H9 (cell line): ENCODE measurements at regions not wholly inside any gene's neighbourhood (a gene's known extent, or its start where the extent isn't known, plus 50 kb on each side); places are given as distances from the start of the nearest gene placed in this dataset.
"Not testable (repeated sequence)": the region's sequence is repeated elsewhere in the genome, so short reads cannot be mapped to it uniquely, and the experiment has no call there.

Experiments used
- DNase-seq: peaks from one replicate; pipeline ENCODE4 v3.0.0-alpha.2; 2017
- H2AFZ ChIP-seq: one replicate; pipeline ENCODE4 v1.6.1; 2013; ENCODE audit warnings: mild to moderate bottlenecking, low read length, control low read depth, moderate library complexity
- H2AK5ac ChIP-seq: 2 replicates; pipeline ENCODE4 v1.6.1; 2013; ENCODE audit warnings: low read length, control low read depth, mixed read lengths; ENCODE audit not compliant: insufficient read length
- H2BK120ac ChIP-seq: one replicate; pipeline ENCODE4 v1.6.1; 2013; ENCODE audit warnings: low read depth, mild to moderate bottlenecking, low read length, control low read depth, inconsistent platforms; ENCODE audit not compliant: poor library complexity, severe bottlenecking
- H2BK12ac ChIP-seq: 2 replicates; pipeline ENCODE4 v1.6.1; 2013; ENCODE audit warnings: low read length, control low read depth, mixed read lengths, low read depth; ENCODE audit not compliant: insufficient read length
- H2BK15ac ChIP-seq: 2 replicates; pipeline ENCODE4 v1.6.1; 2013; ENCODE audit warnings: low read depth, low read length, control low read depth
- H2BK20ac ChIP-seq: one replicate; pipeline ENCODE4 v1.6.1; 2013; ENCODE audit warnings: low read depth, mild to moderate bottlenecking, low read length, control low read depth, inconsistent platforms; ENCODE audit not compliant: poor library complexity, severe bottlenecking
- H2BK5ac ChIP-seq: 2 replicates; pipeline ENCODE4 v1.6.1; 2013; ENCODE audit warnings: low read length, control low read depth, mixed read lengths; ENCODE audit not compliant: insufficient read length
- H3K14ac ChIP-seq: 2 replicates; pipeline ENCODE4 v1.6.1; 2013; ENCODE audit warnings: low read length, control low read depth; ENCODE audit not compliant: insufficient read depth
- H3K18ac ChIP-seq: 2 replicates; pipeline ENCODE4 v1.6.1; 2013; ENCODE audit warnings: low read depth, mild to moderate bottlenecking, mixed read lengths, low read length, control low read depth; ENCODE audit not compliant: insufficient read length
- H3K23ac ChIP-seq: 2 replicates; pipeline ENCODE4 v1.6.1; 2013; ENCODE audit warnings: low read length, control low read depth, mixed read lengths, low read depth; ENCODE audit not compliant: insufficient read length
- H3K23me2 ChIP-seq: 2 replicates; pipeline ENCODE4 v1.6.1; 2013; ENCODE audit warnings: low read depth, mild to moderate bottlenecking, mixed read lengths, low read length, control low read depth; ENCODE audit not compliant: insufficient read length, poor library complexity, severe bottlenecking
- H3K27ac ChIP-seq: 2 replicates; pipeline ENCODE4 v1.5.1; 2013; ENCODE audit warnings: low read length, control low read depth, mixed read lengths, low read depth; ENCODE audit not compliant: insufficient read length
- H3K27me3 ChIP-seq: 2 replicates; pipeline ENCODE4 v1.6.1; 2013; ENCODE audit warnings: low read length, control low read depth, inconsistent platforms; ENCODE audit not compliant: insufficient read depth
- H3K4ac ChIP-seq: 2 replicates; pipeline ENCODE4 v1.6.1; 2013; ENCODE audit warnings: low read depth, mild to moderate bottlenecking, control low read depth, inconsistent platforms, low read length, moderate library complexity
- H3K4me1 ChIP-seq: 2 replicates; pipeline ENCODE4 v1.6.1; 2013; ENCODE audit warnings: low read length, control low read depth, inconsistent platforms; ENCODE audit not compliant: insufficient read depth
- H3K4me2 ChIP-seq: 2 replicates; pipeline ENCODE4 v1.6.1; 2013; ENCODE audit warnings: low read length, control low read depth, mixed read lengths; ENCODE audit not compliant: insufficient read length, insufficient read depth
- H3K56ac ChIP-seq: 2 replicates; pipeline ENCODE4 v1.6.1; 2013; ENCODE audit warnings: low read depth, mild to moderate bottlenecking, mixed read lengths, low read length, control low read depth; ENCODE audit not compliant: insufficient read length
- H3K79me1 ChIP-seq: 2 replicates; pipeline ENCODE4 v1.6.1; 2013; ENCODE audit warnings: low read depth, mild to moderate bottlenecking, moderate library complexity, low read length, control low read depth, inconsistent platforms; ENCODE audit not compliant: insufficient read depth, poor library complexity, severe bottlenecking
- H3K79me2 ChIP-seq: 2 replicates; pipeline ENCODE4 v1.6.1; 2013; ENCODE audit warnings: low read length, control low read depth, inconsistent platforms; ENCODE audit not compliant: insufficient read depth
- H3K9ac ChIP-seq: 2 replicates; pipeline ENCODE4 v1.6.1; 2013; ENCODE audit warnings: low read length, control low read depth, mixed read lengths; ENCODE audit not compliant: insufficient read length; ENCODE audit errors: extremely low read depth
- H3K9me3 ChIP-seq: one replicate; pipeline ENCODE4 v1.6.1; 2013; ENCODE audit warnings: low read depth, low read length, inconsistent platforms; ENCODE audit not compliant: control insufficient read depth
- H3T11ph ChIP-seq: one replicate; pipeline ENCODE4 v1.6.1; 2013; ENCODE audit warnings: mild to moderate bottlenecking, low read length, control low read depth, inconsistent platforms
- H4K20me1 ChIP-seq: one replicate; pipeline ENCODE4 v1.6.1; 2013; ENCODE audit not compliant: control insufficient read depth, insufficient read length, insufficient read depth
- H4K5ac ChIP-seq: 2 replicates; pipeline ENCODE4 v1.6.1; 2013; ENCODE audit warnings: low read depth, mild to moderate bottlenecking, mixed read lengths, low read length, control low read depth; ENCODE audit not compliant: insufficient read length
- H4K8ac ChIP-seq: replicated peaks from 2 replicates; pipeline ENCODE4 v1.6.1; 2013; ENCODE audit warnings: low read length, control low read depth, mixed read lengths, low read depth; ENCODE audit not compliant: insufficient read length
- H4K91ac ChIP-seq: 2 replicates; pipeline ENCODE4 v1.6.1; 2013; ENCODE audit warnings: low read depth, mild to moderate bottlenecking, moderate library complexity, mixed read lengths, low read length, control low read depth; ENCODE audit not compliant: insufficient read length
- H3K27ac Mint-ChIP-seq, 3 experiments: 2 replicates in 2 of 3; 3 replicates in 1 of 3; pipeline ENCODE4 v1.8.0; 2020 to 2021; ENCODE audit warnings: mixed read lengths in 3 of 3, mild to moderate bottlenecking in 1 of 3, moderate library complexity in 1 of 3
- H3K27me3 Mint-ChIP-seq: 2 replicates; pipeline ENCODE4 v1.8.0; 2021; ENCODE audit warnings: low read depth, mild to moderate bottlenecking, moderate library complexity, mixed read lengths
- H3K36me3 Mint-ChIP-seq, 3 experiments: 2 replicates in 2 of 3; 3 replicates in 1 of 3; pipeline ENCODE4 v1.8.0; 2020 to 2021; ENCODE audit warnings: low read depth in 3 of 3, mixed read lengths in 3 of 3; ENCODE audit not compliant: insufficient read depth in 1 of 3
- H3K4me1 Mint-ChIP-seq, 2 experiments: 2 replicates each; pipeline ENCODE4 v1.8.0; 2020; ENCODE audit warnings: mixed read lengths in 2 of 2
- H3K4me3 Mint-ChIP-seq, 2 experiments: 2 replicates in 1 of 2; 3 replicates in 1 of 2; pipeline ENCODE4 v1.8.0; 2020 to 2021; ENCODE audit warnings: mild to moderate bottlenecking in 2 of 2, mixed read lengths in 2 of 2, moderate library complexity in 1 of 2
- H3K9me3 Mint-ChIP-seq, 2 experiments: 2 replicates in 1 of 2; 3 replicates in 1 of 2; pipeline ENCODE4 v1.8.0; 2020; ENCODE audit warnings: mild to moderate bottlenecking in 2 of 2, mixed read lengths in 2 of 2, moderate library complexity in 1 of 2
- CTCF ChIP-seq: fragments of 200-600 bp; sonication (generic); conservative IDR thresholded peaks from 3 replicates; pipeline ENCODE4 v1.8.0; 2021; ENCODE audit warnings: antibody characterized with exemption, mild to moderate bottlenecking
- WGBS: extraction: QIAGEN DNeasy Blood & Tissue Kit; methylation state at CpG from one replicate; pipeline ENCODE4 v1.1.7; 2013; ENCODE audit warnings: missing lambda C conversion rate, low lambda C conversion rate, mixed read lengths; ENCODE audit not compliant: insufficient read length; ENCODE audit errors: extremely low coverage; 5-methylcytosine and 5-hydroxymethylcytosine counted together

- no peak overlapping the region for H3K27ac ChIP-seq
- peak; percentile 70 for TF ChIP-seq CTCF
- no peaks in the 10 kb centered on the region for H3K79me2 ChIP-seq
- H3K56ac ChIP-seq = no peak overlapping the region
- H2BK20ac ChIP-seq = no peak overlapping the region
- peaks cover 54 to 56% of the 10 kb centered on the region in 2 experiments for H3K4me1 Mint-ChIP-seq
- H3K27me3 Mint-ChIP-seq = peaks cover 1% of the 10 kb centered on the region; the same call in 1 of the 2 replicates
- no peak overlapping the region for H2BK120ac ChIP-seq
- H3K79me1 ChIP-seq = no peaks in the 10 kb centered on the region
- H4K8ac ChIP-seq = no peak overlapping the region
- H3K9ac ChIP-seq = no peak overlapping the region
- no peak overlapping the region for H2AK5ac ChIP-seq
- peak; percentile 48 for DNase-seq
- H3K23me2 ChIP-seq = peaks cover 4% of the 10 kb centered on the region
- no peak overlapping the region for H2BK5ac ChIP-seq
- H4K20me1 ChIP-seq = no peaks in the 10 kb centered on the region
- H4K5ac ChIP-seq = no peak overlapping the region
- H3K4ac ChIP-seq = no peak overlapping the region
- H3K14ac ChIP-seq = no peak overlapping the region
- no peak overlapping the region for H2BK15ac ChIP-seq
- no peak overlapping the region for H3T11ph ChIP-seq
- no peak overlapping the region for H3K4me2 ChIP-seq
- H4K91ac ChIP-seq = no peak overlapping the region
- H3K27ac Mint-ChIP-seq = peak overlapping the region in 2 of 3 experiments; percentile 33 to 99; a peak in 4 of 7 replicates
- no peaks in the 10 kb centered on the region for H3K9me3 ChIP-seq
- peak overlapping the region in 1 of 2 experiments; percentile 28; a peak in 1 of 5 replicates for H3K4me3 Mint-ChIP-seq
- H3K27me3 ChIP-seq = no peaks in the 10 kb centered on the region
- H3K9me3 Mint-ChIP-seq = peaks cover 14 to 19% of the 10 kb centered on the region in 2 experiments; a peak in 4 of 5 replicates
- no CpG with 5 or more reads among the region's 3 CpGs for WGBS
- H3K4me1 ChIP-seq = peaks cover 12% of the 10 kb centered on the region; the same call in 1 of the 2 replicates
- no peak overlapping the region for H3K23ac ChIP-seq
- H3K36me3 Mint-ChIP-seq = peaks cover 17 to 25% (median 21%) of the 10 kb centered on the region in 3 experiments
- H2AFZ ChIP-seq = no peak overlapping the region
- H2BK12ac ChIP-seq = no peak overlapping the region
- no peak overlapping the region for H3K18ac ChIP-seq
Measured at GRCh38 chr13:81872581-81872980, 1531.7 kb upstream of the SPRY2 start.

- not testable (repeated sequence) for H3K56ac ChIP-seq, H3K27me3 ChIP-seq, H3K4ac ChIP-seq, H3K79me1 ChIP-seq, H2BK20ac ChIP-seq, H4K8ac ChIP-seq, H3K23me2 ChIP-seq, H2AK5ac ChIP-seq, H2BK120ac ChIP-seq, H3K79me2 ChIP-seq, H4K5ac ChIP-seq, H3K18ac ChIP-seq, H2BK12ac ChIP-seq, H2AFZ ChIP-seq, H3K9ac ChIP-seq, H3K9me3 ChIP-seq, H3K27me3 Mint-ChIP-seq, H2BK5ac ChIP-seq, H3T11ph ChIP-seq, H3K14ac ChIP-seq, H3K4me2 ChIP-seq, H4K20me1 ChIP-seq, H2BK15ac ChIP-seq, H4K91ac ChIP-seq, H3K27ac ChIP-seq, H3K23ac ChIP-seq
- peaks cover 12% of the 10 kb centered on the region; the same call in 1 of the 2 replicates for H3K4me1 ChIP-seq
- peaks cover 24 to 33% (median 29%) of the 10 kb centered on the region in 3 experiments for H3K36me3 Mint-ChIP-seq
- H3K4me1 Mint-ChIP-seq = peaks cover 49 to 50% of the 10 kb centered on the region in 2 experiments
- H3K9me3 Mint-ChIP-seq = peaks cover 22 to 27% of the 10 kb centered on the region in 2 experiments
- WGBS = no CpG with 5 or more reads among the region's 4 CpGs
- H3K27ac Mint-ChIP-seq = peak overlapping the region; percentile 77 to 99 (median 93)
- peak; percentile 46 for DNase-seq
- peak overlapping the region in 1 of 2 experiments; percentile 35; a peak in 2 of 5 replicates for H3K4me3 Mint-ChIP-seq
Measured at GRCh38 chr13:81871751-81872325, 1530.9 kb upstream of the SPRY2 start.
